Right forelimb (tissue), 1 donor: ENCODE measurements at regions not wholly inside any gene's neighbourhood (a gene's known extent, or its start where the extent isn't known, plus 50 kb on each side); places are given as distances from the start of the nearest gene placed in this dataset.

Experiments
- DNase-seq: peaks from one replicate; pipeline ENCODE4 v3.0.0-alpha.2; 2018

DNA sequence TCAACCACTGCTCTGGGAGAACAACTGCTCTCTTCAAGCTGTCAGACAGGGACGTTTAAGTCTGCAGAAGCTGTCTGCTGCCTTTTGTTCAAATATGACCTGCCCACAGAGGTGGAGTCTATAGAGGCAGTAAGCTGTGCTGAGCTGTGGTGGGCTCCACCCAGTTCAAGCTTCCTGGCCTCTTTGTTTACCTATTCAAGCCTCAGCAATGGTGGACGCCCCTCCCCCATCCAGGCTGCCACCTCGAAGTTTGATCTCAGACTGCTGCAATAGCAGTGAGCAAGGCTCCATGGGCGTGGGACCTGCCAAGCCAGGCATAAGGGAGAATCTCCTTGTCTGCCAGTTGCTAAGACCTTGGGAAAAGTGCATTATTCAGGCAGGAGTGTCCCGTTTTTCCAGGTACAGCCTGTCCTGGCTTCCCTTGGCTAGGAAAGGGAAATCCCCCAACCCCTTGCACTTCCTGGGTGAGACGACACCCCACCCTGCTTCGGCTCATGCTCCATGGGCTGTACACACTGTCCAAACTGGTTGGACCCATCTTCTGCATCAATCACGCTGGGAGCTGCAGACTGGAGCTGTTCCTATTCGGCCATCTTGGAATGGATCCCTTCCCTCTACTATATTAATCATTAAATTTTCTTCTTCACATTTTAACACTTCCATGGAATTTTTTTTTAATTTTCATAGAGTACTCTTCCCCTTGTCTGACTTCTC lies 167.0 kb upstream of the UBE2E2 start:
- no peak for DNase-seq

GRCh38 chr3:23036728-23037127 lies 166.4 kb upstream of the UBE2E2 start:
- DNase-seq = no peak

DNA sequence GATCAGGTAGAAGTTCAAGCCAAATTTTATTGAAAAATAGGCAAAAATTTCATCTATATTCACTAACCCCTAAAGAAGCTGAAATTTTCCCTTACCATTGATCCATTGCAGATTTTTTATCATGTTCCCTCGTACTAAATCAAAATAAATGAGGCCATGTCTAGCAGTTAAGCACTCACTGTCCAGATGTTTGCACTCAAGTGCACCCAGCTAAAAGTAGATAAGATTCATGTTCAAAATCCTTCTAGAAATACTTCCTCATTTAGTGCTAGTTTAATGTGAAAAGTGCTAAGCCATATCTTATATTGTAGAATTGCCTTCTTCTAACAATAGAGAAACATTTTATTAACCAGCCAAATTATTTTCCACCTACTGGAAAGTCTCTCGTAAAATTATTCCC lies 164.7 kb upstream of the UBE2E2 start:
- no peak for DNase-seq

DNA sequence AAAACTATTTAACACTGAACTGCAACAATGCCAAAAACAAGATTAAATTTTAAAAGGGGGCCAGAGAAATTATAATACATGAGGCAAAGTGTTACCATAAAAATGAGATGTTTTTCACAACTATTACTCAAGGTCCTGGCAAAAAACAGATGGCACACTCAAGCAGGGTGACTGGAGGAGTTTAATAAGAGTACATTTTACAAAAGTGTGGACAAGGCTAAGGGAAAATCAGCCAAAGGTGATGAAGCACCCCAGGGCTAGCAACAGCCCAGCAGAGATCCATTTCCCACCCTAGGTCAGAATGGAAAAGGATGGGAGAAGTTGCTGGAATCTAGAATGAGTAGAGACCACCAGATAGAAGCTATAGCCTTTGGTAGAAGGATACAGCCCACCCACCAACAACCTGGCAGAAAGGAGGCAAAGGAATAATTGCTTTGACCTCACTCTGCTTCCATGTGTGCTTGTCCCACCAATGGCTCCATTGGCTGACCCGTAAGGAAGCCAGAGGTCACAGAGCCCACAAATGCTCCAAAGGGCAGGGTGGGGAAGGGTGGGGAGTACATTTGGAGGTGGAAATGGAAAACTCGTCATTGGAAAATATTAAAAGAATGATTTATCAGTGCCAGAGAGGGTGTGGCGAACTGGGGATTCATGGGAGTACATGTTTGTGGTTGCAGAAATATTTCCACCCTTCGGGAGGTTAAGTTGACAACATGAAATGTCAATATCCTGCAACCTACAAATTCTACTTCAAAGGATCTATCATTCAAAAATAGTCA lies 161.0 kb upstream of the UBE2E2 start:
- no peak for DNase-seq

DNA sequence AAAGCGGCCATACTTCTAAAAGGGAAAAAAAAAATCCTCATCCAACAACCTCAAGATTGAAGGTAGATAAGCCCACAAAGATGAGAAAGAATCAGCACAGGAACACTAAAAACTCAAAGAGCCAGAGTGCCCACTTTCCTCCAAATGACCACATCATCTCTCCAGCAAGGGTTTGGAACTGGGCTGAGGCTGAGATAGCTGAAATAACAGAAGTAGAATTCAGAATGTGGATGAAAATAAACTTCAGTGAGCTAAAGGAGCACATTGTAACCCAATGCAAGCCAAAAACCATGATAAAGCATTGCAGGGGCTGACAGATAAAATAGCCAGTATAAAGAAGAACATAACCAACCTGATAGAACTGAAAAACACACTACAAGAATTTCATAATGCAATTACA lies 158.7 kb upstream of the UBE2E2 start:
- no peak for DNase-seq

GRCh38 chr3:23046536-23046935 lies 156.6 kb upstream of the UBE2E2 start:
- no peak for DNase-seq

DNA sequence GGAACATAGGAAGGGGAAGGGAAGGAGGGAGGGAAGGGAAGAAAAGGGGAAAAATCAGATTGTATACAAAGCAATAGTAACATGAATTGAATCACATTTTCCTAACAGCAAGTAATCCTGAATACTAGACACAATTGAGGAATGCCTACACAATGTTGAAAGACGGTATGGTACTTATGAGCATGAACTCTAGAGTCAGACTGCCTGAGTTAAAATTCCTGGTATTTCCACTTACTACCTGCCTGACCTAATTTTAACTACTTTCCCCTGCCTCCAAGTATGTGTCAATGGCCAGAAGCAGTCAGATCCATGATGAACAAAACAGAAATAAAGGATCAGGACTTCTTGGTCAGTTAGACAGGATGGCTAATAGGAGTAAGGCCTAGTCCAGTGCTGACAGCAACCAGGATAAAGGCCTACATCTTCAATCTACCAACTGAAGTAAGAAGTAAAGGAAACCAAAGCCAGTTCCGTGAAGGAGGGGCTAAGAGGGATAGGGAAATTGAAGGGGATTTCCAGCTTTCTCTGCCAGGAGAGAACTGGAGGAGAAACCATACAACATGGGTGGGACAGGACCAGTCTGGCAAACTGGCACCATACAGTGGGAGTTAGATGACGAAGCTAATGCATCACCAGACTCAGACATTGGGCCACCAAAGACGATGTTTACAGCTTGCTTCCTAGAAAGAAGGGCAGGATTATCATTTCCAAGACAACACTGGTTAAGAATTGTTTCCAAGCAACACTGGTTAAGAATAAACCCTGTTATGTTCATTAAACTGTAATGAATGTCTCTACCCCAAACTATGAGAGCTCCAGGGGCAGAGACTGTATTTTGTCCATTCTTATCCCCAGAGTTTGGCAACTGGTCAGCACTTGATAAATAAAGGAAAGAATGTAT lies 151.6 kb upstream of the UBE2E2 start:
- DNase-seq = no peak

GRCh38 chr3:23052208-23052607 lies 150.9 kb upstream of the UBE2E2 start:
- no peak for DNase-seq

DNA sequence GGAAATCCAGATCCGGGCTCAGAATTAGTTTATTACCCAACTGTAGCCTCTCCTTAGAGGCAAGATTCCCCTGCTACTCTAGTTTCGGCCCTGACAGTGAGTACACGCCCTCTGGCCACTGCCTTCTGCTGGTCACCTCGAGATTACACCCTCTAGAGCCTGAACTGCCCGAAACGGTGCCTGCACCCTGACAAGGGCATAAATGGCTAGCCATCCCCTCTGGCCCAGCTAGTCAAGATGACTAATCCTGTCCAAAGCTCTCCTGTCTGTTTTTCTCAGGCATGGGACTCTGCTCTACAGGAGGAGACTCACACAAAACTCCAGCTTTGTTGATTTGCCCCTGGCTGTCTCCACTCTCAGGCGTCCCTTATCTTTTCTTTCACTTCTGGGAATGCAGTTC lies 150.5 kb upstream of the UBE2E2 start:
- no peak for DNase-seq

- DNase-seq = no peak
Observed at GRCh38 chr3:23055733-23056376, 147.3 kb upstream of the UBE2E2 start.

DNA sequence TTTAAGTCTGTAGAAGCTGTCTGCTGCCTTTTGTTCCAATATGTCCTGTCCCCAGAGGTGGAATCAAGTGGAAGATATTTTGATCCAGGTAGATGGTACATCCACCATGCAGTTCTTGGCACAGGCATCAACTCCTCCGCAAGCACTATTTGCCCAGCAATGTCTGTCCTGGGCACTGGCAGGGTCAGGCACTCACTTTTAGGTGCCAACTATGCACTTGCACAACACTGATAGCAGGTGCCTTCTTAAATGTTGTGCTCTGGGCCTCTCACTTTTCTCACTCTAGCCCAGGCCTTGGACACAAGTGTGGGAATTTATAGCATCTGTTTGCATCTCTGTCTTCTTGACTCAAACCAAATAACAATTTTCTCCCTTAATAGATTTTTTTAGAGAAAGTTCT lies 140.5 kb upstream of the UBE2E2 start:
- no peak for DNase-seq

- DNase-seq = no peak
Observed at GRCh38 chr3:23062982-23063381, 140.1 kb upstream of the UBE2E2 start.

DNA sequence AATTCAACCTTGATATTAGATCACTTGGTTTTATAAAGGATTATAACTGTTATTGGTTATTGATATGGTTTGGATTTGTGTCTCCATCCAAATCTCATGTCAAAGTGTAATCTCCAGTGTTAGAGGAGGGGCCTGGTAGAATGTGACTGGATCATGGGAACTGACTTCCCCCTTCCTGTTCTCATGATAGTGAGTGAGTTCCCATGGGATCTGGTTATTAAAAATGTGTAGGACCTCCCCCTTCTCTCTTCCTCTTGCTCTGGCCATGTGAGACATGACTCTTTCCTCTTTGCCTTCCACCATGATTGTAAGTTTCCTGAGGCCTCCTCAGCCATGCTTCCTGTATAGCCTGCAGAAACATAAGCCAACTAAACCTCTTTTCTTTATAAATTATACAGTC lies 136.0 kb upstream of the UBE2E2 start:
- no peak for DNase-seq

- no peak for DNase-seq
Observed at GRCh38 chr3:23068016-23068728, 135.0 kb upstream of the UBE2E2 start.

- no peak for DNase-seq
Observed at GRCh38 chr3:23071296-23071695, 131.8 kb upstream of the UBE2E2 start.

- DNase-seq = no peak
Observed at GRCh38 chr3:23071758-23072157, 131.4 kb upstream of the UBE2E2 start.

- no peak for DNase-seq
Observed at GRCh38 chr3:23072693-23073092, 130.4 kb upstream of the UBE2E2 start.

- DNase-seq = no peak
Observed at GRCh38 chr3:23073724-23074305, 129.3 kb upstream of the UBE2E2 start.

- DNase-seq = no peak
Observed at GRCh38 chr3:23075496-23075895, 127.6 kb upstream of the UBE2E2 start.

- DNase-seq = no peak
Observed at GRCh38 chr3:23076437-23076836, 126.7 kb upstream of the UBE2E2 start.

DNA sequence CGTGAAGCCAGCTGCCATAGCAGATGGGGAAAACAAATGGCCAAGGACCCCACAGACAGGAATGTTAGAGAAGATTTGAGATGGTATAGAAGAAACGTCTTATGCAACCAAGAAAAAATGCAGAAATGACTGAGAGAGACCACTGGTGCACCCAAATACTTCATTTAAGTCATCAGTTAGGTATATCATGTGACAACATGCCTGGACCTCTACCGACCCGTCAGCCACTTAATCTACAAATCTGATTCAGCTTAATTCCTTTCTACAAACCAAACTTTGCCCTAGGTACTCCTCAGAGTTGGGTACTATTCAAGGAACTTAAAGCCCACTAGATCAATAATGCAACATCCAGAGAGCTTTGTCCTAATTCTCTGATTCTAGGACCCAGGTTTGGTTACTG lies 126.0 kb upstream of the UBE2E2 start:
- DNase-seq = no peak

- no peak for DNase-seq
Observed at GRCh38 chr3:23078735-23079134, 124.4 kb upstream of the UBE2E2 start.
